Activated naive CD8-positive, alpha-beta T cell treated with anti-CD3 and anti-CD28 coated beads, Interleukin-2, amount 10 ng/mL, durations not matched to agents 7 days and 5 days (primary cell): ENCODE measurements at regions not wholly inside any gene's neighbourhood (a gene's known extent, or its start where the extent isn't known, plus 50 kb on each side); places are given as distances from the start of the nearest gene placed in this dataset.
"Not testable (repeated sequence)": the region's sequence is repeated elsewhere in the genome, so short reads cannot be mapped to it uniquely, and the experiment has no call there.

Experiments used
- ATAC-seq: fragments of 150-1000 bp; cut with Tn5 transposase; one replicate; pipeline ENCODE4 v1.10.0; 2021; ENCODE audit warnings: low read depth, moderate library complexity
- POLR2A ChIA-PET: fragments of 350-600 bp; sonication (Branson Sonifier 250); formaldehyde crosslinking; loops from one replicate; lab custom pipeline; 2021; ENCODE audit warnings: antibody characterized with exemption; lab: Charles Lee
- DNase-seq: peaks from one replicate; pipeline ENCODE4 v3.0.0; 2021
- H3K27ac Mint-ChIP-seq: one replicate; pipeline ENCODE4 v1.8.0; 2022; ENCODE audit warnings: mild to moderate bottlenecking, mixed read lengths
- H3K27me3 Mint-ChIP-seq: one replicate; pipeline ENCODE4 v1.8.0; 2022; ENCODE audit warnings: mild to moderate bottlenecking, moderate library complexity, mixed read lengths
- H3K36me3 Mint-ChIP-seq: one replicate; pipeline ENCODE4 v1.8.0; 2021; ENCODE audit warnings: mild to moderate bottlenecking, mixed read lengths
- H3K4me1 Mint-ChIP-seq: one replicate; pipeline ENCODE4 v1.8.0; 2021; ENCODE audit warnings: mixed read lengths
- H3K4me3 Mint-ChIP-seq: one replicate; pipeline ENCODE4 v1.8.0; 2022; ENCODE audit warnings: mild to moderate bottlenecking, moderate library complexity, mixed read lengths
- H3K9me3 Mint-ChIP-seq: one replicate; pipeline ENCODE4 v1.8.0; 2021; ENCODE audit warnings: mixed read lengths

DNA sequence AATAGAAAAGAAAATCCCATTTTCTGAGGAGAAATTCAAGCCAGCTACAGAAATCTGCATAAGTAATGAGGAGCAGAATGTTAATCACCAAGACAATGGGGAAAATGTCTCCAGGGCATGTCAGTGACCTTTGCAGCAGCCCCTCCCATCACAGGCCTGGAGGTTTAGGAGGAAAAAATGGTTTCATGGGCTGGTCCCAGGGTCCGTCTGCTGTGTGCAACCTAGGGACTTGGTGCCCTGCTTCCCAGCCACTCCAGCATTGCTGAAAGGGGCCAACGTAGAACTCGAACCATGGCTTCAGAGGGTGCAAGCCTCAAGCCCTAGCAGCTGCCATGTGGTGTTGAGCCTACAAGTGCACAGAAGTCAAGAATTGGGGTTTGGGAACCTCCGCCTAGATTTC is 116.8 kb downstream of the ENC1 start:
- POLR2A ChIA-PET, H3K36me3 Mint-ChIP-seq, ATAC-seq, H3K4me3 Mint-ChIP-seq, H3K27ac Mint-ChIP-seq, H3K27me3 Mint-ChIP-seq, DNase-seq, H3K4me1 Mint-ChIP-seq: not testable (repeated sequence)
- H3K9me3 Mint-ChIP-seq = peaks cover 18% of the 10 kb centered on the region

DNA sequence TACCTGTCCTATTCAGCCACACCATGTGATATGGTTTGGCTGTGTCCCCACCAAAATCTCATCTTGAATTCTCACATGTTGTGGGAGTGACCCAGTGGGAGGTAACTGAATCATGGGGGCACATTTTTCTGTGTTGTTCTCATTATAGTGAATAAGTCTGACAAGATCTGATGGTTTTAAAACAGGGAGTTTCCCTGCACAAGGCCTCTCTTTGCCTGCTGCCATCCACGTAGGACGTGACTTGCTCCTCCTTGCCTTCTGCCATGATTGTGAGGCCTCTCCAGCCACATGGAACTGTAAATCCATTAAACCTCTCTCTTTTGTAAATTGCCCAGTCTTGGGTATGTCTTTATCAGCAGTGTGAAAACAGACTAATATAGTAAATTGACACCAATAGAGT is 117.7 kb downstream of the ENC1 start:
- ATAC-seq, POLR2A ChIA-PET, DNase-seq, H3K27me3 Mint-ChIP-seq, H3K27ac Mint-ChIP-seq, H3K36me3 Mint-ChIP-seq, H3K4me3 Mint-ChIP-seq, H3K4me1 Mint-ChIP-seq: not testable (repeated sequence)
- peaks cover 18% of the 10 kb centered on the region for H3K9me3 Mint-ChIP-seq

DNA sequence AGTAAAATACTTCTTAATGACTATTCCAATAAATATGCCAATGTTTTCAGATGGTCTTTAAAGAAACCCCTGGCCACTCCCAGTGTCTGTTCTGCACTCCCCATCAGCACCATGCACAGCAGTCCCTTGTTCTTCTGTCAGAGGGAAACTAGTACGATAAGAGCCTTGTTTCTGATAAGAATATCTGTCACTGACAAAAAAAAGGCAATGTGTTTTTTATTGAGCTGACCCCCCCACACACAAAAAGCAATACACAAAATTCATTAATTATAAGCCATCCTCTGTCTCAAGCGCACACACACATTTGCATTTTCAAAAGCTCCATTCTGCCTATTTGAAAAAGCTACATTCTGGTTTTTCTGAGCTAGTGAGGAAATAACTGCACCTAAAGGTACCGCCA is 119.1 kb downstream of the ENC1 start:
- Mint-ChIP-seq H3K27ac (no peak overlapping the region), H3K27me3 (peaks cover 3% of the 10 kb centered on the region), H3K4me1 (no peaks in the 10 kb centered on the region), H3K4me3 (no peak overlapping the region), H3K9me3 (peaks cover 18% of the 10 kb centered on the region), H3K36me3 (peaks cover 2% of the 10 kb centered on the region)
- no peak for DNase-seq
- POLR2A ChIA-PET = no interaction called here
- ATAC-seq = no peak

- POLR2A ChIA-PET = no interaction called here
- DNase-seq = no peak
- Mint-ChIP-seq H3K4me3 (no peak overlapping the region), H3K9me3 (peaks cover 13% of the 10 kb centered on the region), H3K36me3 (no peaks in the 10 kb centered on the region), H3K4me1 (no peaks in the 10 kb centered on the region), H3K27ac (no peak overlapping the region), H3K27me3 (peaks cover 3% of the 10 kb centered on the region)
- no peak for ATAC-seq
These were observed 120.8 kb downstream of the ENC1 start for GRCh38 chr5:74519679-74520078.

GRCh38 chr5:74519161-74519571 is 121.4 kb downstream of the ENC1 start:
- Mint-ChIP-seq H3K27ac (no peak overlapping the region), H3K36me3 (no peaks in the 10 kb centered on the region), H3K4me1 (no peaks in the 10 kb centered on the region), H3K9me3 (peaks cover 9% of the 10 kb centered on the region), H3K4me3 (no peak overlapping the region), H3K27me3 (peaks cover 3% of the 10 kb centered on the region)
- POLR2A ChIA-PET = no interaction called here
- no peak for DNase-seq
- ATAC-seq = no peak

DNA sequence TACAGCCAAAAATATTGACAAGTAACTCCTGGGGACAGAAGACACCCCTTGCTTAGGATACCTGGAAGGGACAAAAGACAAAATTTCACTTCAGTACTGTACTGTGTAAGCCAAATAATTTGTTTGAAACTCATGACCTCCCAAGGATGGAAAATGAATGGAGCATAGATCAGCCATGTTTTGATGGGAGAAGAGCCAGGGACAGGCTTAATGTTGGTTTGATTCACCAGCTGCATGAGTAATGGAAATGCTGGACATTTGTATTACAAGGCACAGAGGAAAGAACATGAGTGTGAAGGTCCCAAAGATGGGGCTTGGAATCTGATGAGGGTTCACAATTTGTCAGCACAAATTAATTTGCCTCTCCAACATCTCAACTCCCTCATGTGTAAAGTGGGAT is 122.8 kb downstream of the ENC1 start:
- DNase-seq (no peak), ATAC-seq (no peak)
- Mint-ChIP-seq H3K4me3 (no peak overlapping the region), H3K36me3 (no peaks in the 10 kb centered on the region), H3K9me3 (peaks cover under 1% of the 10 kb centered on the region), H3K4me1 (no peaks in the 10 kb centered on the region), H3K27ac (no peak overlapping the region), H3K27me3 (peaks cover 7% of the 10 kb centered on the region)
- POLR2A ChIA-PET = no interaction called here

DNA sequence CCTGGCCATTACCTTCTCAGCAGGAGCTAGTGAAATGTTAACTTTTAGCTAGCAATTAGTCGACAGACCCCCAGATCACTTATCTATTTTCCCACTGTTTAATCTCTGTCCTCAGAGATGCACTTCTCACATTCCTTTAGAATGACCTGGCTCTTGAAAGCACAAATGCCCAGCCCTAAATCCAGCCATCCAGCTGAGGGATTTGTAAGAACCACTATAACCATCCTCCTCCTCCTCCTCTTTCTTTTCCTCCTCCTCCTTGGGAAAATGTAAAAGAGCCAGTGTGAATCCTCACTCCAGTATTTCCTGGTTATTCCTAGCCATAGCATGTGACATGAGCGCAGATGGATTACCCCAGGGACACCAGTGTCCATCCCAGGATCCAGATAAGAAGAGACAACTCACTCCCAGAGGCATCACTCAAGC is 124.3 kb downstream of the ENC1 start:
- POLR2A ChIA-PET = no interaction called here
- Mint-ChIP-seq H3K4me3 (no peak overlapping the region), H3K27ac (no peak overlapping the region), H3K36me3 (no peaks in the 10 kb centered on the region), H3K9me3 (no peaks in the 10 kb centered on the region), H3K4me1 (no peaks in the 10 kb centered on the region), H3K27me3 (peaks cover 11% of the 10 kb centered on the region)
- no peak for DNase-seq
- no peak for ATAC-seq

GRCh38 chr5:74514888-74515551 is 125.5 kb downstream of the ENC1 start:
- POLR2A ChIA-PET = no interaction called here
- Mint-ChIP-seq H3K27ac (no peak overlapping the region), H3K36me3 (no peaks in the 10 kb centered on the region), H3K27me3 (peaks cover 11% of the 10 kb centered on the region), H3K4me1 (no peaks in the 10 kb centered on the region), H3K4me3 (no peak overlapping the region), H3K9me3 (no peaks in the 10 kb centered on the region)
- DNase-seq = no peak
- no peak for ATAC-seq

GRCh38 chr5:74511770-74512169 is 128.8 kb downstream of the ENC1 start:
- not testable (repeated sequence) for ATAC-seq, H3K4me3 Mint-ChIP-seq

DNA sequence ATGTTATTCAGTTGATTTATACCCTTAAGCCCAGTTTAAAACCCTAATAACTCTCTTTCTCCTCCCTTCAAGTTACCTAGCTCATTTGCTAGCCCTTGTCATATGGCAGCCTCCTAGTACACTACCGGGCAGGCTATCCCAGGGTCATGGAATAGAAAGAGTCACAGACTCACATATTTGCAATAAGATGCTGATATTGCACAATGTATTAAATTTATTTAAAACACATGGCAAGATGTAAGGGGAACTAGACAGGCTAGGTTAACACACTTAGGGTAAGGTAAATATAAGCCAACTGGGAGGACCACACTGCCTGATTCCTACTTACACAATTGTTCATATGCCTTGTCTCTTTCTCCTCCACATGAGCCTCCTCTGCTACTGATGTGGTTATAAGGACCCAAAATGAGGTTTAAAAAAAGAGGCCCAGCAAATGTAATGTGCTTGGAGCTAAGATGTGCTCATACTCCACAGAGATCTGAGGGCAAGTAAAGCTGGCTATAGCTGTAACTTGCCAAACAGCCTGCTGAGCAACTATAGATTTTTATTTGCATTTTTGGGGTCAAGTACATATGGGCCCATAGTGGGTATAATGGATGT is 130.0 kb downstream of the ENC1 start:
- Mint-ChIP-seq H3K27ac (no peak overlapping the region), H3K27me3 (peaks cover 7% of the 10 kb centered on the region), H3K4me3 (no peak overlapping the region), H3K9me3 (no peaks in the 10 kb centered on the region), H3K36me3 (no peaks in the 10 kb centered on the region), H3K4me1 (no peaks in the 10 kb centered on the region)
- DNase-seq = no peak
- POLR2A ChIA-PET = no interaction called here
- ATAC-seq = no peak

More at GRCh38 chr5:74511770-74512169, 128.8 kb downstream of the ENC1 start:
- H3K4me1 Mint-ChIP-seq, H3K36me3 Mint-ChIP-seq, H3K9me3 Mint-ChIP-seq, H3K27me3 Mint-ChIP-seq, DNase-seq, H3K27ac Mint-ChIP-seq, POLR2A ChIA-PET: not testable (repeated sequence)

DNA sequence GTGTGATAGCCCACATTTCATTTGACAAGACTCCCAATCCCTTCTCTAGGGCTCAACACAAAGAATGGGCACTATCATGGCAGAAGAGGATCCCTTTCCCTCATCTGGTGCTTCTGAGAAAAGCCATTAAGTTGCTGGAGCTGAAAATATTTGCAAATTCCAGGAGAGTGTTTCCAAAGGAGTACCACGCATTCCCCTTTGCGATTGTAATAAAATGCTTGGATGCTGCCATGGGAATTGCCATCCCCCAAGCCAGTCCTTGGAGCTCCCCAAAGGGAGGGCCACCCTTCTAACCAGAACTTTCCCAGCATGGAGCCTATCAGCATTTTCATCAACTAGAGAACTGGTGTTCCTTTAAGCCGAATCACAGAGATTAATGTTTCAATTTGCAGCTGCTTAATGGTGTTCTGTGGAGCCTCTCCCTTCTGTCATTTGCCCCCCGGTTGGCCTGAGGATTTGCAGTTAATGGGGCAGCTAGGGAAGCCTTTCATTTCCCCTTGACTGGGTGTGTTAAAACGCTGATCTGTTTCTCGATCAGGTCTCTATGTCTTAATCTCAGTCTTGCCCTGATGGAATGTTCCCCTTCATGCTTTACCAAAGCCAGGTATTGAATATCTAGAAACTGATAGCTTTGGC is 133.0 kb downstream of the ENC1 start:
- no peak for DNase-seq
- no peaks in the 10 kb centered on the region for H3K36me3 Mint-ChIP-seq
- H3K27ac Mint-ChIP-seq = no peak overlapping the region
- POLR2A ChIA-PET = no interaction called here
- peaks cover 2% of the 10 kb centered on the region for H3K27me3 Mint-ChIP-seq
- ATAC-seq = no peak
- H3K9me3 Mint-ChIP-seq = no peaks in the 10 kb centered on the region
- H3K4me3 Mint-ChIP-seq = no peak overlapping the region
- H3K4me1 Mint-ChIP-seq = no peaks in the 10 kb centered on the region

GRCh38 chr5:74506119-74506518 is 134.4 kb downstream of the ENC1 start:
- Mint-ChIP-seq H3K4me3 (no peak overlapping the region), H3K27ac (no peak overlapping the region), H3K27me3 (no peaks in the 10 kb centered on the region), H3K9me3 (no peaks in the 10 kb centered on the region), H3K4me1 (no peaks in the 10 kb centered on the region), H3K36me3 (no peaks in the 10 kb centered on the region)
- no peak for DNase-seq
- POLR2A ChIA-PET = no interaction called here
- ATAC-seq = no peak

DNA sequence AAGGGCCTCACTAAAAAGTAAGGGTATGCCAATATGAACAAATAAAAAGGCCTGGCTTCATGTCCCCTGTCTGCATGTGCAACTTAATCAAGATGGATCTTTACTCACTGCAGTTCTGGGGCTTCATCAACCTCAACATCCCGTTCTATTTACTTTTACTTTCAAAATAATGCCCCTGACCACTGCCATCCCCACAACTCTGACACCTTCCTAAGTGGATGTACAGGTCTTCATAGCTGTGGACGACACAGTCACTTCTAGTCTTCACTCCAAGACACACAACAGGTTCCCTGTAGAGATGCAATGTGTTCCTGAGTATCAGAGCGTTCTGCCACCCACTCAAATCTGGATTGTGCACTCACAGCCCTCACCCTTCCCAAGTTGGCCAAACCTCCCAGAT is 136.1 kb downstream of the ENC1 start:
- DNase-seq (no peak), ATAC-seq (no peak)
- Mint-ChIP-seq H3K36me3 (no peaks in the 10 kb centered on the region), H3K4me3 (no peak overlapping the region), H3K27ac (no peak overlapping the region), H3K4me1 (no peaks in the 10 kb centered on the region), H3K9me3 (no peaks in the 10 kb centered on the region), H3K27me3 (peaks cover 3% of the 10 kb centered on the region)
- POLR2A ChIA-PET = no interaction called here

GRCh38 chr5:74502479-74502950 is 138.0 kb downstream of the ENC1 start:
- no peaks in the 10 kb centered on the region for H3K9me3 Mint-ChIP-seq
- no peaks in the 10 kb centered on the region for H3K36me3 Mint-ChIP-seq
- H3K27ac Mint-ChIP-seq = no peak overlapping the region
- H3K4me1 Mint-ChIP-seq = no peaks in the 10 kb centered on the region
- peaks cover 5% of the 10 kb centered on the region for H3K27me3 Mint-ChIP-seq
- DNase-seq (no peak), ATAC-seq (no peak)
- H3K4me3 Mint-ChIP-seq = no peak overlapping the region
- POLR2A ChIA-PET = no interaction called here
